B cell (primary cell): ENCODE measurements at regions not wholly inside any gene's neighbourhood (a gene's known extent, or its start where the extent isn't known, plus 50 kb on each side); places are given as distances from the start of the nearest gene placed in this dataset.

Experiments
- ATAC-seq: fragments of 200-7000 bp; cut with Tn5 transposase; one replicate; pipeline ENCODE4 v1.10.0; 2021; ENCODE audit warnings: low read depth, mild to moderate bottlenecking, moderate number of reproducible peaks, moderate library complexity
- CTCF ChIA-PET: fragments of 350-600 bp; sonication (Branson Sonifier 250); formaldehyde crosslinking; loops from one replicate; lab custom pipeline; 2021; ENCODE audit warnings: antibody characterized with exemption, inconsistent platforms; lab: Charles Lee
- POLR2A ChIA-PET: fragments of 350-600 bp; sonication (Branson Sonifier 250); formaldehyde crosslinking; loops from one replicate; lab custom pipeline; 2021; ENCODE audit warnings: antibody characterized with exemption; lab: Charles Lee
- DNase-seq: peaks from one replicate; pipeline ENCODE4 v3.0.0; 2013
- H2AFZ ChIP-seq: 2 replicates; pipeline ENCODE4 v1.6.1; 2012; ENCODE audit warnings: mild to moderate bottlenecking, low read depth, low read length; ENCODE audit not compliant: insufficient read depth, poor library complexity, severe bottlenecking
- H3K27ac ChIP-seq, 2 donors: 1 replicate in 1 of 2; 2 replicates in 1 of 2; pipeline ENCODE4 v1.5.1; 2012 to 2013; ENCODE audit warnings: low read length in 2 of 2, mild to moderate bottlenecking in 2 of 2, moderate library complexity in 1 of 2
- H3K27me3 ChIP-seq, 4 experiments: fragments of 200-600 bp in 1 of 4; sonication (generic) in 1 of 4; replicated peaks in 1 of 4; 1 replicate in 2 of 4; 2 replicates in 2 of 4; pipeline versions ENCODE4 v1.6.1 to v1.7.0; 2013 to 2016; ENCODE audit warnings: low read length in 3 of 4, mild to moderate bottlenecking in 2 of 4, mixed read lengths in 1 of 4, moderate library complexity in 1 of 4; ENCODE audit not compliant: insufficient read depth in 4 of 4, control insufficient read depth in 3 of 4; ENCODE audit errors: control extremely low read depth in 1 of 4
- H3K36me3 ChIP-seq, 2 experiments: replicated peaks in 1 of 2; 1 replicate in 1 of 2; 2 replicates in 1 of 2; pipeline versions ENCODE4 v1.6.1 to v1.7.1; 2013; ENCODE audit warnings: low read length in 1 of 2; ENCODE audit not compliant: insufficient read depth in 2 of 2, control insufficient read depth in 1 of 2; ENCODE audit errors: control extremely low read depth in 1 of 2, extremely low read depth in 1 of 2
- H3K4me1 ChIP-seq, 2 donors: fragments of 200-600 bp in 1 of 2; sonication (generic) in 1 of 2; 1 replicate in 1 of 2; 2 replicates in 1 of 2; pipeline versions ENCODE4 v1.5.1 to v1.6.1; 2013 to 2017; ENCODE audit warnings: low read length in 2 of 2; ENCODE audit not compliant: control insufficient read depth in 2 of 2, insufficient read depth in 2 of 2
- H3K4me2 ChIP-seq: replicated peaks from 2 replicates; pipeline ENCODE3; 2012; ENCODE audit warnings: mild to moderate bottlenecking, low read depth, low read length; ENCODE audit not compliant: poor library complexity, severe bottlenecking
- H3K4me3 ChIP-seq, 5 experiments: fragments of 200-600 bp in 1 of 5; sonication (generic) in 1 of 5; 1 replicate in 3 of 5; 2 replicates in 2 of 5; pipeline versions ENCODE4 v1.5.1 to v1.7.0; 2011 to 2016; ENCODE audit warnings: low read length in 4 of 5, mild to moderate bottlenecking in 4 of 5, low read depth in 2 of 5, control low read depth in 1 of 5, moderate library complexity in 1 of 5; ENCODE audit not compliant: insufficient read depth in 1 of 5; ENCODE audit errors: control extremely low read depth in 1 of 5, extremely low read depth in 1 of 5
- H3K79me2 ChIP-seq: fragments of 200-600 bp; sonication (generic); one replicate; pipeline ENCODE4 v1.6.0; 2016; ENCODE audit warnings: low read length; ENCODE audit not compliant: control insufficient read depth, insufficient read depth
- H3K9ac ChIP-seq: fragments of 200-600 bp; sonication (generic); 2 replicates; pipeline ENCODE4 v1.6.1; 2017; ENCODE audit warnings: mild to moderate bottlenecking, low read length, moderate library complexity
- H3K9me3 ChIP-seq, 3 donors: one replicate each; pipeline versions ENCODE4 v1.6.1 to v1.7.1; 2013; ENCODE audit warnings: low read length in 2 of 3; ENCODE audit not compliant: control insufficient read depth in 2 of 3, insufficient read depth in 1 of 3; ENCODE audit errors: control extremely low read depth in 1 of 3
- H4K20me1 ChIP-seq: 2 replicates; pipeline ENCODE4 v1.6.0; 2012; ENCODE audit warnings: mild to moderate bottlenecking, low read length; ENCODE audit not compliant: insufficient read depth, control insufficient read depth, poor library complexity, severe bottlenecking
- H3K27ac Mint-ChIP-seq: one replicate; pipeline ENCODE4 v1.8.0; 2021; ENCODE audit warnings: mixed read lengths
- H3K27me3 Mint-ChIP-seq: one replicate; pipeline ENCODE4 v1.8.0; 2021; ENCODE audit warnings: mixed read lengths
- H3K4me1 Mint-ChIP-seq: one replicate; pipeline ENCODE4 v1.8.0; 2021; ENCODE audit warnings: mixed read lengths
- H3K4me3 Mint-ChIP-seq: one replicate; pipeline ENCODE4 v1.8.0; 2021; ENCODE audit warnings: mixed read lengths
- H3K9me3 Mint-ChIP-seq: one replicate; pipeline ENCODE4 v1.8.0; 2022; ENCODE audit warnings: mixed read lengths; ENCODE audit not compliant: insufficient read depth
- CTCF ChIP-seq: fragments of 200-600 bp; IDR thresholded peaks from one replicate; pipeline ENCODE4 v1.8.0; 2022; ENCODE audit warnings: antibody characterized with exemption, mild to moderate bottlenecking
- EZH2 ChIP-seq: IDR thresholded peaks from 2 replicates; pipeline ENCODE4 v1.6.1; 2012; ENCODE audit warnings: borderline replicate concordance, low read depth, mild to moderate bottlenecking, moderate library complexity, low read length; ENCODE audit not compliant: insufficient read depth, poor library complexity, severe bottlenecking
- WGBS: methylation state at CpG from one replicate; pipeline ENCODE4 v1.1.5; 2013; ENCODE audit warnings: missing lambda C conversion rate; ENCODE audit not compliant: insufficient coverage; 5-methylcytosine and 5-hydroxymethylcytosine counted together
- intact Hi-C: fragments of 100-400 bp; cut with micrococcal nuclease; formaldehyde crosslinking; loops from one replicate; pipeline ENCODE4 v1.10.0; 2022

DNA sequence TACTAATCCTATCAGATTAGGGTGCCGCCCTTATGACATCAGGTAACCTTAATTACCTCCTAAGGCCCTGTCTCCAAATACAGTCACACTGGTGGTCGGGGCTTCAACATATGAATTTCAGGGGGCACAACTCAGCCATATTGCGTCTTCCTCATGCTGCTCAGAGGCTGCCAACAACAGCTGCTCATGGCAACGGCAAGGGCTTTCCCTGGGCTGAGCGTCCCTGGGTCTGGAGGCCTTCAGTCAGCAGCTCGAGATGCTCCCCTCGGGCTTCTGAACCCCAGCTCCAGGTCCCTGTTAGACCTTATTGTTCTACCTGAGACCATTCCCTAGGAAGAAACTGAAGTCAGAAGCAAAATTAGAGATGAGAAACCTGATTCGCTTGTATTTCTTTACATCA is 157.2 kb downstream of the TMEM132E start:
- H3K4me2 ChIP-seq: no peak overlapping the region
- H3K4me1 Mint-ChIP-seq: no peaks in the 10 kb centered on the region
- peaks cover 0 to 3% (median 0%) of the 10 kb centered on the region in 3 donors for H3K9me3 ChIP-seq
- H3K27ac ChIP-seq: no peak overlapping the region
- peaks cover 12% of the 10 kb centered on the region for H3K27me3 Mint-ChIP-seq
- DNase-seq (no peak), ATAC-seq (no peak)
- H3K4me1 ChIP-seq: no peaks in the 10 kb centered on the region
- no peaks in the 10 kb centered on the region for H4K20me1 ChIP-seq
- 70% methylated on average over 6 of the region's 8 CpGs for WGBS
- ChIA-PET POLR2A (no interaction called here), CTCF (no interaction called here)
- no peaks in the 10 kb centered on the region for H3K9me3 Mint-ChIP-seq
- no peaks in the 10 kb centered on the region for H3K36me3 ChIP-seq
- no peak overlapping the region for H3K4me3 ChIP-seq
- H3K9ac ChIP-seq: no peak overlapping the region
- H3K79me2 ChIP-seq: no peaks in the 10 kb centered on the region
- no peak overlapping the region for H3K27ac Mint-ChIP-seq
- H3K4me3 Mint-ChIP-seq: no peak overlapping the region
- H3K27me3 ChIP-seq: peaks cover 0 to 10% (median 0%) of the 10 kb centered on the region in 4 experiments
- no peak overlapping the region for H2AFZ ChIP-seq
- intact Hi-C loops: no loop called here
- TF ChIP-seq EZH2 (no peak), CTCF (no peak)

GRCh38 chr17:34733333-34733732 is 154.0 kb downstream of the TMEM132E start:
- ChIA-PET CTCF (no interaction called here), POLR2A (no interaction called here)
- no peaks in the 10 kb centered on the region for H4K20me1 ChIP-seq
- TF ChIP-seq CTCF (no peak), EZH2 (no peak)
- peaks cover 0 to 1% (median 0%) of the 10 kb centered on the region in 4 experiments for H3K27me3 ChIP-seq
- Mint-ChIP-seq H3K9me3 (peaks cover 3% of the 10 kb centered on the region), H3K27ac (no peak overlapping the region), H3K4me1 (no peaks in the 10 kb centered on the region), H3K4me3 (no peak overlapping the region), H3K27me3 (peaks cover 23% of the 10 kb centered on the region)
- H3K36me3 ChIP-seq: no peaks in the 10 kb centered on the region
- WGBS: 59% methylated on average over 4 of the region's 5 CpGs
- no peak for DNase-seq
- ATAC-seq: no peak
- H3K4me1 ChIP-seq: no peaks in the 10 kb centered on the region
- H3K4me3 ChIP-seq: no peak overlapping the region
- H3K9me3 ChIP-seq: peaks cover 0 to 7% (median 0%) of the 10 kb centered on the region in 3 donors
- no peaks in the 10 kb centered on the region for H3K79me2 ChIP-seq
- H3K27ac ChIP-seq: no peak overlapping the region
- H2AFZ ChIP-seq: no peak overlapping the region
- intact Hi-C loops: no loop called here
- no peak overlapping the region for H3K9ac ChIP-seq
- no peak overlapping the region for H3K4me2 ChIP-seq
